ENCODE measurements at regions not wholly inside any gene's neighbourhood (a gene's known extent, or its start where the extent isn't known, plus 50 kb on each side); places are given as distances from the start of the nearest gene placed in this dataset.

DNA sequence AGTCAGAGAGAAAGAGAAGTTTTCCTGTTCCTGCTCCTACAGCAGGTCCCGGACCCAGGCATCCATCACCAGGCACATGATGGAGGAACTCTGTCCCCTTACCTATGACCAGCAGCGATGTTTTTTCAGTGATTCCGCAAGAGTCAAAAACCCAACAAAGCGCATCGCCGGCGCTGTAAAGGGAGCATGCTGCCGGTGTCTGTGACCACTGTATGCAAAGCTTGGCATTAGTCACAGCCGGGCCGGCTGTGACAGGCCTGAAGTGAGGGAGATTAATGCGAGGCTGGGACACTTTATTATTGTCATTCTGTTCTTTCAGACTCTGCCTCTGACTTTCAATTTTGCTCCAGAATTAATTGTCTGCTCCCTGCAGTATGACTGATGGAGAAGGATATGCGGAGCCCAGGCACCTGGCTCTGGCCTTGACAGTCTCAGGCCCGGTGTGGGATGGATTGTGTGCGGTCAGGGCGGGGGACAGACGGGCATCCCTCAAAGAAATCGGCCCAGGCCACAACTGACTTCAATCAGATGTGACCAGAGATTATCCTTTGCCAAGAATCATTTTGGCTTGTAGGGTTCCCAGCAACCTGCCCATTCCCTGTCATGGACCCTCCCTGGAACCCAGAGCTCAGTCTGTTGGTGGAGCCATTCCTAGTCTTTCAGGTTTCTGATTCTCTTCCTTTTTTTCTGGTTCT, 462.0 kb upstream of the ZNF507 start:
- TF ChIP-seq, protein P1, sequence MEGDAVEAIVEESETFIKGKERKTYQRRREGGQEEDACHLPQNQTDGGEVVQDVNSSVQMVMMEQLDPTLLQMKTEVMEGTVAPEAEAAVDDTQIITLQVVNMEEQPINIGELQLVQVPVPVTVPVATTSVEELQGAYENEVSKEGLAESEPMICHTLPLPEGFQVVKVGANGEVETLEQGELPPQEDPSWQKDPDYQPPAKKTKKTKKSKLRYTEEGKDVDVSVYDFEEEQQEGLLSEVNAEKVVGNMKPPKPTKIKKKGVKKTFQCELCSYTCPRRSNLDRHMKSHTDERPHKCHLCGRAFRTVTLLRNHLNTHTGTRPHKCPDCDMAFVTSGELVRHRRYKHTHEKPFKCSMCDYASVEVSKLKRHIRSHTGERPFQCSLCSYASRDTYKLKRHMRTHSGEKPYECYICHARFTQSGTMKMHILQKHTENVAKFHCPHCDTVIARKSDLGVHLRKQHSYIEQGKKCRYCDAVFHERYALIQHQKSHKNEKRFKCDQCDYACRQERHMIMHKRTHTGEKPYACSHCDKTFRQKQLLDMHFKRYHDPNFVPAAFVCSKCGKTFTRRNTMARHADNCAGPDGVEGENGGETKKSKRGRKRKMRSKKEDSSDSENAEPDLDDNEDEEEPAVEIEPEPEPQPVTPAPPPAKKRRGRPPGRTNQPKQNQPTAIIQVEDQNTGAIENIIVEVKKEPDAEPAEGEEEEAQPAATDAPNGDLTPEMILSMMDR (IDR thresholded peaks at IDR 0.05; ENCODE audit: control extremely low read depth, extremely low read depth) = no peak
- 92% methylated on average over 17 of the region's 17 CpGs for WGBS, 2 donors
- Histone ChIP-seq H3K9me3 (ENCODE audit: control insufficient read depth in 4 of 4, insufficient read depth in 3 of 4, low read length in 3 of 4) (peaks cover 0 to 2% (median 0%) of the 10 kb centered on the region in 4 donors), H3K27ac (ENCODE audit: low read depth in 1 of 2, low read length in 1 of 2) (no peak overlapping the region), H3K4me1 (ENCODE audit: control insufficient read depth in 5 of 5, insufficient read depth in 5 of 5, low read length in 5 of 5) (peaks cover 0 to 38% (median 11%) of the 10 kb centered on the region in 5 donors), H3K36me3 (ENCODE audit: control insufficient read depth in 4 of 4, insufficient read depth in 4 of 4, low read length in 4 of 4) (no peaks in the 10 kb centered on the region), H3K27me3 (ENCODE audit: control insufficient read depth in 3 of 3, insufficient read depth in 3 of 3, low read length in 2 of 3) (no peaks in the 10 kb centered on the region), H3K4me3 (no peak overlapping the region), H3K9ac (ENCODE audit: insufficient read depth in 1 of 2, low read length in 2 of 2) (no peak overlapping the region)
- no peak for ATAC-seq (ENCODE audit: insufficient read depth, low FRiP score)
- DNase-seq = no peak

DNA sequence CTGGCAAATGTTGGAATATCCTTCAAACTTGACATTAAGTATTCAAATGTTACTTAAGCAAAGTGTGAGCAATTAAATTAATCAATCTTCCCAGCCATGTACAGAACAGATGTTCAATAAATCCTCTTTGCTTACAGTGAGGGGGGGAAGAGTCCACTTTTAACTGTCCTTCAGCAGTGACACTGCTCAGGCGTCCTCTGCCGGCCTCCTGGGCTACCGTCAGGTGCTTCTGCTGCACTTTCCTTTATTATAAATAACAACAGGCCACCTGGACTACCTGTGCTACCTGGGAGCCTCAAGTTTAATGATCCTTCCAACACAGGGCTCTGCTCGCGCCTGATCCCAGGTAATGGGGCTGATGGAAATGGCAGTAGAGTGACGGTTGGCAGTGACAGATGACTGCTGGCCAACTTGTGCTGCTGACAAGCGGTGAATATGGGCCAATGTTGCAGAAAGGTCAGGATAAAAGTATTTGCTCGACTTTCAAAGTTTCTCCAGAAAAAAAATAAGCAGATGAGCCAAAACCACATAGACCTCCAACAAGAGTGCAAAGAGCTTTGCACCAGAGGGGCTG, 460.0 kb upstream of the ZNF507 start:
- 79 to 87% methylated on average over 8 of the region's 8 CpGs for WGBS, 2 donors

DNA sequence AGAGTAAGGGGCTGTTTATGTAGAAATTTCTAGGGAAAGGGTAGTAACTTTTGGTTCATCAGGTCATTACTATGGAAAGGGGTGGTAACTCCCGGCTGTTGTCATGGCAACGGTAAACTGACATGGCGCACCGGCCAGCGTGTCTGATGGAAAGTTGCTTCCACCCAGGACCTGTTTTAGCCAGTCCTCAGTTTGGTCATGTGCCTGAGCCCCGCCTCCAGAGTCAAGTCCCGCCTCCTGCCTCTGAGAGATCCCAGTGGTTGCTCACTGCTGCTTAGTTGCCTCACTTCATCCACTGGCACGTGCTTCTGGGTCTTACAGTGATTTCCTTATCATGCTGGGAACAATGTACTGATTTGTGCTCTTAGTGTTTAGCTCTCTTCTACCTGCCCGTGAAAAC, 455.2 kb upstream of the ZNF507 start:
- WGBS, 2 donors = 87 to 95% methylated on average over 9 of the region's 9 CpGs
- TF ChIP-seq, protein P1 (IDR thresholded peaks at IDR 0.05; ENCODE audit: control extremely low read depth, extremely low read depth) = no peak
- no peak for ATAC-seq (ENCODE audit: insufficient read depth, low FRiP score)

More for the DNA sequence above, 460.0 kb upstream of the ZNF507 start:
- ATAC-seq (ENCODE audit: insufficient read depth, low FRiP score) = no peak
- H3K4me3 ChIP-seq = no peak overlapping the region
- H3K4me1 ChIP-seq (ENCODE audit: control insufficient read depth in 5 of 5, insufficient read depth in 5 of 5, low read length in 5 of 5) = peaks cover 0 to 37% (median 7%) of the 10 kb centered on the region in 5 donors
- TF ChIP-seq, protein P1 (IDR thresholded peaks at IDR 0.05; ENCODE audit: control extremely low read depth, extremely low read depth) = no peak
- H3K36me3 ChIP-seq (ENCODE audit: control insufficient read depth in 4 of 4, insufficient read depth in 4 of 4, low read length in 4 of 4) = no peaks in the 10 kb centered on the region
- no peaks in the 10 kb centered on the region for H3K27me3 ChIP-seq (ENCODE audit: control insufficient read depth in 3 of 3, insufficient read depth in 3 of 3, low read length in 2 of 3)
- H3K27ac ChIP-seq (ENCODE audit: low read depth in 1 of 2, low read length in 1 of 2) = no peak overlapping the region
- no peak overlapping the region for H3K9ac ChIP-seq (ENCODE audit: insufficient read depth in 1 of 2, low read length in 2 of 2)
- no peak for DNase-seq
- H3K9me3 ChIP-seq (ENCODE audit: control insufficient read depth in 4 of 4, insufficient read depth in 3 of 4, low read length in 3 of 4) = no peaks in the 10 kb centered on the region

More for the DNA sequence above, 455.2 kb upstream of the ZNF507 start:
- Histone ChIP-seq H3K27me3 (ENCODE audit: control insufficient read depth in 3 of 3, insufficient read depth in 3 of 3, low read length in 2 of 3) (no peaks in the 10 kb centered on the region), H3K27ac (ENCODE audit: low read depth in 1 of 2, low read length in 1 of 2) (no peak overlapping the region), H3K9ac (ENCODE audit: insufficient read depth in 1 of 2, low read length in 2 of 2) (no peak overlapping the region), H3K36me3 (ENCODE audit: control insufficient read depth in 4 of 4, insufficient read depth in 4 of 4, low read length in 4 of 4) (no peaks in the 10 kb centered on the region), H3K9me3 (ENCODE audit: control insufficient read depth in 4 of 4, insufficient read depth in 3 of 4, low read length in 3 of 4) (peaks cover 0 to 3% (median 2%) of the 10 kb centered on the region in 4 donors), H3K4me1 (ENCODE audit: control insufficient read depth in 5 of 5, insufficient read depth in 5 of 5, low read length in 5 of 5) (peaks cover 0 to 18% (median 0%) of the 10 kb centered on the region in 5 donors), H3K4me3 (no peak overlapping the region)
- DNase-seq = peak in 1 of 3 donors; percentile 19

All from lung (tissue), 11 donors.